HEK293T (cell line): ENCODE measurements at regions not wholly inside any gene's neighbourhood (a gene's known extent, or its start where the extent isn't known, plus 50 kb on each side); places are given as distances from the start of the nearest gene placed in this dataset.

ENCODE experiments used
- CTCF ChIA-PET: fragments of 350-600 bp; formaldehyde crosslinking; extraction: SDS; loops from one replicate; lab custom pipeline; 2021; ENCODE audit warnings: antibody characterized with exemption, inconsistent platforms; lab: Yijun Ruan, JAX
- POLR2A ChIA-PET: fragments of 350-600 bp; formaldehyde crosslinking; extraction: SDS; loops from one replicate; lab custom pipeline; 2020; ENCODE audit warnings: antibody characterized with exemption, inconsistent platforms; lab: Yijun Ruan, JAX
- DNase-seq: peaks from one replicate; pipeline ENCODE4 v3.0.0; 2012; ENCODE audit warnings: mixed read lengths; ENCODE audit errors: extremely low spot score
- ARNT ChIP-seq: fragments of 450-650 bp; IDR thresholded peaks from 2 replicates; pipeline ENCODE4 v1.6.1; 2017; ENCODE audit warnings: mild to moderate bottlenecking
- BHLHE40 ChIP-seq: fragments of 450-650 bp; IDR thresholded peaks from 2 replicates; pipeline ENCODE4 v1.6.1; 2016; ENCODE audit warnings: mild to moderate bottlenecking, moderate library complexity, borderline replicate concordance
- CTBP1 ChIP-seq: fragments of 450-650 bp; IDR thresholded peaks from 2 replicates; pipeline ENCODE4 v1.6.1; 2016; ENCODE audit warnings: borderline replicate concordance
- ELF4 ChIP-seq: fragments of 450-650 bp; IDR thresholded peaks from 2 replicates; pipeline ENCODE4 v1.6.1; 2017; ENCODE audit warnings: antibody characterized with exemption
- FOXA1 ChIP-seq: fragments of 450-650 bp; IDR thresholded peaks from 2 replicates; pipeline ENCODE4 v1.6.1; 2016; ENCODE audit warnings: mild to moderate bottlenecking
- FOXK2 ChIP-seq: fragments of 450-650 bp; IDR thresholded peaks from 2 replicates; pipeline ENCODE4 v1.6.1; 2016; ENCODE audit warnings: mild to moderate bottlenecking
- FOXM1 ChIP-seq: fragments of 450-650 bp; IDR thresholded peaks from 2 replicates; pipeline ENCODE4 v1.6.1; 2017; ENCODE audit warnings: mild to moderate bottlenecking, borderline replicate concordance
- HDGF ChIP-seq: fragments of 450-650 bp; IDR thresholded peaks from 2 replicates; pipeline ENCODE4 v1.6.1; 2017; ENCODE audit warnings: antibody characterized with exemption, borderline replicate concordance
- L3MBTL2 ChIP-seq: fragments of 450-650 bp; conservative IDR thresholded peaks from 2 replicates; pipeline ENCODE4 v1.6.1; 2016; ENCODE audit warnings: mild to moderate bottlenecking
- LEF1 ChIP-seq: fragments of 450-650 bp; IDR thresholded peaks from 2 replicates; pipeline ENCODE4 v1.6.1; 2017; ENCODE audit warnings: mild to moderate bottlenecking, borderline replicate concordance
- NFRKB ChIP-seq: fragments of 450-650 bp; IDR thresholded peaks from 2 replicates; pipeline ENCODE4 v1.6.1; 2016; ENCODE audit warnings: mild to moderate bottlenecking, moderate library complexity
- SP1 ChIP-seq: fragments of 450-650 bp; IDR thresholded peaks from 2 replicates; pipeline ENCODE4 v1.6.1; 2017
- SUZ12 ChIP-seq: fragments of 450-650 bp; IDR thresholded peaks from 2 replicates; pipeline ENCODE4 v1.6.1; 2016; ENCODE audit warnings: mild to moderate bottlenecking
- TARDBP ChIP-seq: fragments of 450-650 bp; IDR thresholded peaks from 2 replicates; pipeline ENCODE4 v1.6.1; 2016
- ZNF384 ChIP-seq: fragments of 450-650 bp; IDR thresholded peaks from 2 replicates; pipeline ENCODE4 v1.6.1; 2016
- TF ChIP-seq, protein P1 (sequence below): fragments of 450-650 bp; IDR thresholded peaks from 2 replicates; pipeline ENCODE4 v1.6.1; 2016

DNA sequence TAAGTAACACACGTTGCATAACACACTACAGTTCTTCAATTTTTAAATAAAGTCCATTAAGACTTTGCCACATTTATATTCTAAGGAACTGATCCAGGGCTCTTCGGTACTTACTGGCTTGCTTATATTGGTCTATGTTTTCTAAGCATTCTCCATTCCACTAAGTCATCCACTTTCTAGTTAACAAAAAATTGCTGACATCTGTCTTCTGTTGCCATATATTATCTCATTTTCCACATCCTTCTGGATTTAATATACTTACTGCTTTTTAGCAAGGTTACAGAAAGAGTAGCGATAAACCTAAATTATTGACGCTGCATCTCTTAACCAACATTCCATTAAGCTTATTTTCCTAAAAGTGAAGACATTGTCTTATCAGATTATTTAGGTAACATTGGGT lies 238.4 kb upstream of the LRIG3 start:
- DNase-seq: no peak
- CTCF ChIA-PET: no interaction called here
- POLR2A ChIA-PET: no interaction called here
- TF ChIP-seq NFRKB (no peak), CTBP1 (no peak), LEF1 (no peak), ELF4 (no peak), FOXM1 (no peak), FOXA1 (no peak), BHLHE40 (no peak), ZNF384 (no peak), L3MBTL2 (no peak), SP1 (no peak)

DNA sequence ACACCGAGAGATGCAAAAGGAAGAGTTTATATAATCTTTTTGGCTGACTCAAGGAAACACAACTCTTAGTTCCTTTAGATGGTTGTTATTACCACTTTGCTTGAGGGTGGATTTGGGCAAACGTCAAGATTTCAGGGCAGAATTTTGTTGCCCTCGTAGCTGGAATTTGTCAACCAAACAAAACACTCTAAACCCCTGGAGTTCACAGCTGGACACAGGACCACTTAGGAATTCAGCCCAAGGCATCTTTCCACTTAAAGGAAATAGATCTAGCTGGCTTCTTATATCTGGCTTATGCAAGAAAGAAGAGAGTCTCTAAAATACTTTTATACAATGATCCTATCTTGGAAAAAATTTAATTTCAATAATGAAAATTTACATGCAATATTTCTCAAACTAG lies 237.8 kb upstream of the LRIG3 start:
- no peak for DNase-seq
- POLR2A ChIA-PET: no interaction called here
- no peak for TF ChIP-seq NFRKB
- no peak for TF ChIP-seq SP1
- TF ChIP-seq HDGF: no peak
- TF ChIP-seq, protein P1, sequence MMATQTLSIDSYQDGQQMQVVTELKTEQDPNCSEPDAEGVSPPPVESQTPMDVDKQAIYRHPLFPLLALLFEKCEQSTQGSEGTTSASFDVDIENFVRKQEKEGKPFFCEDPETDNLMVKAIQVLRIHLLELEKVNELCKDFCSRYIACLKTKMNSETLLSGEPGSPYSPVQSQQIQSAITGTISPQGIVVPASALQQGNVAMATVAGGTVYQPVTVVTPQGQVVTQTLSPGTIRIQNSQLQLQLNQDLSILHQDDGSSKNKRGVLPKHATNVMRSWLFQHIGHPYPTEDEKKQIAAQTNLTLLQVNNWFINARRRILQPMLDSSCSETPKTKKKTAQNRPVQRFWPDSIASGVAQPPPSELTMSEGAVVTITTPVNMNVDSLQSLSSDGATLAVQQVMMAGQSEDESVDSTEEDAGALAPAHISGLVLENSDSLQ: no peak
- no peak for TF ChIP-seq LEF1
- TF ChIP-seq FOXM1: no peak
- no peak for TF ChIP-seq L3MBTL2
- CTCF ChIA-PET: no interaction called here

DNA sequence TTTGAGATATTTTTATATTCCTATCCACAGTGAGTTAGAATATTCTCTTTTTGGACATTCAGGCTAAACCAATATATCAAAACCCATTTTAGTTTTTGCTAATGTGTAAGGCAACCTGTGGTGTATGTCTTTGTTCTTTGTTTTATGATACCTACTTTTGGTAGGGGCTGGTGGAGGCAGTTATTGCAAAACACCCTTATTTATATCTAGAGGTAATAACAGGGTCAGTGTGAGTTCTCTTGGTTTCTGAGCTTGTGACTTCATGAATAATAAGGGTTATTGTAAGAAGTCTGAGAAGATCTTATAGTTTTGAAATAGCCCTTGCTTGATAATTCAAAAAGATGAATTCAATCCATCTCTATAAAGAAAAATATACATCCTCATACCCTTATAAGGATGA lies 235.1 kb upstream of the LRIG3 start:
- CTCF ChIA-PET: interaction anchor here (0.6 kb wide), 1 partner anchor 615 kb away, joined by 3 read pairs; no protein-coding TSS in a partner anchor
- TF ChIP-seq LEF1: no peak
- no peak for TF ChIP-seq FOXK2
- TF ChIP-seq CTBP1: no peak
- TF ChIP-seq TARDBP: no peak
- no peak for TF ChIP-seq ELF4
- TF ChIP-seq, protein P1: no peak
- no peak for TF ChIP-seq L3MBTL2
- TF ChIP-seq FOXM1: no peak
- TF ChIP-seq ARNT: no peak
- POLR2A ChIA-PET: no interaction called here
- no peak for DNase-seq

DNA sequence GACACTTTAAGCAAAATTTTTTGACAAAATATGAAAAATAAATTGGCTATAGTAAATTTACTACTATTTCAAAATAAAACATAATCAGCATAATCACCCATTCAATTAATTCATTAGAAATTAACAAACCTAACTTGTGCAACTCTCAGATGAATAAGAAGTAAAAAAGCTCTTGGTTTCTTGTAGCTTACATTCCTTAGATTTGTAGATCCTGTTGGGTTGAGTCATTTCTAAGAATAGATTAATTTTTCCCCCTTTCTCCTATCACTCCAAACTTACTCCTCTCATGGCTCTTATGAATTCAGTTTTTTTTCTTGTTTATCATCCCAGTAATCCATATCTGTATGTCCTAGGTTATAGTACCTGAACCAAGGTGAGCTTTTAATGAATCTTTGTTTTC lies 230.9 kb upstream of the LRIG3 start:
- ChIA-PET CTCF (interaction anchor here (1.2 to 2.6 kb wide), 3 partner anchors 13 to 611 kb away, joined by 3 to 12 read pairs (median 8); no protein-coding TSS in a partner anchor), POLR2A (no interaction called here)
- TF ChIP-seq TARDBP (no peak), ARNT (no peak), FOXK2 (no peak), BHLHE40 (no peak), FOXM1 (no peak), CTBP1 (no peak), ELF4 (no peak), LEF1 (no peak), FOXA1 (no peak), SP1 (no peak), NFRKB (no peak), SUZ12 (no peak), HDGF (no peak), L3MBTL2 (no peak), ZNF384 (no peak)
- TF ChIP-seq, protein P1: no peak
- DNase-seq: no peak

DNA sequence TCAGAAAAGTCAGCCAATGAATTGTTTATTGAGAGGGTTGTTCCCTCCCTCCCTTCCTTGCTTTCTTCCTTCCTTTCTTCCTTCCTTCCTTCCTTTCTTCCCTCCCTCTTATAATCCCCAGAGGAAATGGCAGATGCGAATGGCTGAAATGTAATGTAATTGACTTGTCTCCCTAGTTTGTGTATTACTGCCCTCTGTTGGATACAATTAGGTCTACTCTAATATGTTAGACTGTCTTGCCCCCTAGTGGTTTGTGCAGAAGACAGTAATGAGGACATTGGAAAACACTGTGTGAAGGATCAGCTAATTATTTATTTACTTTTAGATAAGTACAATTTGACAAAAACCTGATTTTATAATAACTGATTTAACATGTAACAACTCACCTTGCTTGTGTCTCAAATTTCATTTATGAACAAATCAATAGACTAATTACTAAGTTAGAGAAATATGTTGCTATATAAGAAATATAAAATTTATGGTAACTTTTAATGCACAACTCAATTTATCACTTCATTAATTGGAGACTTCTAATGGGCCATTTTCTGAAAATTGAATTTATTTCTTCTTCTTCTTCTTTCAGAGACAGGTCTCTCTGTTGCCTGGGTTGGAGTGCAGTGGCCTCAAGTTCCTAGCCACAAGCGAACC lies 229.8 kb upstream of the LRIG3 start:
- CTCF ChIA-PET: interaction anchor here (0.6 to 2.6 kb wide), 6 partner anchors 11 to 610 kb away, joined by 3 to 12 read pairs (median 4); no protein-coding TSS in a partner anchor
- peak; percentile 60 for DNase-seq
- TF ChIP-seq, protein P1: 0 out of 2 replicates have a peak, but pooled peaks have one; percentile 32
- no peak for TF ChIP-seq SUZ12
- POLR2A ChIA-PET: no interaction called here

DNA sequence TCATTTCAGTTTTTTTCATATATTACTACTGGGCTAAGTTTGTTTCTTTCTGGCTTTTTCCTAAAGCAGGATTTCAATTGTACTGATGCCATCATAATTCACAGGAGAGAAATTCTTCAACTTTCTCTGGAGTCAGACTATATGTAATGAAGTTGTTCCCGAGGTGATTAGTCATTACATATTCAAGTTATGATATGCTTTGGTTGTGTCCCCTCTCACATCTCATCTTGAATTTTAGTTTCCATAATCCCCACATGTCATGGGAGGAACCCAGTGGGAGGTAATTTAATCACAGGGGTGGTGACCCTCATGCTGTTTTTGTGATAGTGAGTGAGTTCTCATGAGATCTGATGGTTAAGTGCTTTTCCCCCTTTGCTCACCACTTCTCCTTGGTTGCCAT lies 227.5 kb upstream of the LRIG3 start:
- ChIA-PET CTCF (no interaction called here), POLR2A (no interaction called here)
- TF ChIP-seq NFRKB: no peak
- TF ChIP-seq FOXM1: no peak
- no peak for TF ChIP-seq HDGF
- TF ChIP-seq TARDBP: no peak
- no peak for TF ChIP-seq L3MBTL2
- no peak for TF ChIP-seq ZNF384
- TF ChIP-seq LEF1: no peak
- TF ChIP-seq FOXK2: no peak
- TF ChIP-seq, protein P1: no peak
- no peak for TF ChIP-seq BHLHE40
- TF ChIP-seq CTBP1: no peak
- no peak for TF ChIP-seq FOXA1
- TF ChIP-seq ELF4: no peak
- no peak for DNase-seq
